ENCODE measurements at regions not wholly inside any gene's neighbourhood (a gene's known extent, or its start where the extent isn't known, plus 50 kb on each side); places are given as distances from the start of the nearest gene placed in this dataset.

DNA sequence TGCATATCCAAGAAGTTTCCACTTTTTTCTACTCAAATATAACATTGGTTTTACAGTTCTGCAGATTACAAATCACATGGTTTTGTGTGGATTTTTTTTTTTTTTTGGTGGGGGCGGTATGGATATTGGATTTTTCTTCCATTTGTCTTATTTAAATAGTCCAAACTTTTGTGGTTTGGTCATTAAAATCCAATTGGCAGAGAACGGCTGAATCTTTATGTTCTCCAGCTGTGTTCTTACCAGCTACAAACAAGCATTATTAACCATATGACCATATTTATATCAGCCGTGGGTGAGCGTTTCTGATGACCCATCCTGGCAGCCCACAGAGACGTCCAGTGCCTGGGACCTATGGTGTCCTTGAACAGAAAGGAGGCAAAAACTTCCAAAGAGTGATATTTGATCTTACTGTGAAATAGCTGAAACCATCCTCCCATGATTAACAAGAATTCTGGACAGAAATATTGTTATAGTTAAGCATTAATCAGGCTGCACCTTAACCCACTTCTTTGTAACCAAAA is 200.4 kb downstream of the LYPLAL1 start:
- H3K18ac ChIP-seq (ENCODE audit: extremely low read depth, low read length) = no peak overlapping the region
- H3K79me1 ChIP-seq (ENCODE audit: low read depth, low read length) = no peaks in the 10 kb centered on the region
- no peak overlapping the region for H4K5ac ChIP-seq (ENCODE audit: insufficient read length, low read depth, low read length)
- H3K27ac ChIP-seq (ENCODE audit: low read depth, low read length) = no peak overlapping the region
- no peak overlapping the region for H3K4me3 ChIP-seq (ENCODE audit: extremely low read depth in 1 of 4, insufficient read depth in 2 of 4, low read depth in 3 of 4, low read length in 4 of 4)
- no peak overlapping the region for H2BK12ac ChIP-seq (ENCODE audit: low read depth, low read length)
- no peak overlapping the region for H2BK15ac ChIP-seq (ENCODE audit: low read length)
- H2BK120ac ChIP-seq (replicated peaks; ENCODE audit: low read depth, low read length) = no peak overlapping the region
- no peak overlapping the region for H2BK20ac ChIP-seq (ENCODE audit: low read length)
- H3K36me3 ChIP-seq (ENCODE audit: control insufficient read depth in 2 of 4, insufficient read depth in 4 of 4, low read length in 3 of 4) = no peaks in the 10 kb centered on the region
- H3K79me2 ChIP-seq (ENCODE audit: control insufficient read depth in 1 of 2, insufficient read depth in 2 of 2, low read length in 2 of 2) = no peaks in the 10 kb centered on the region
- no peaks in the 10 kb centered on the region for H3K27me3 ChIP-seq (replicated peaks in 1 of 4; ENCODE audit: control insufficient read depth in 3 of 4, extremely low read depth in 1 of 4, insufficient read depth in 3 of 4, low read length in 3 of 4)
- no peak overlapping the region for H4K8ac ChIP-seq (ENCODE audit: extremely low read depth, insufficient read depth, low read length)
- TF ChIP-seq RNF2 (IDR thresholded peaks at IDR 0.05; ENCODE audit: borderline replicate concordance, low read depth, low read length, missing control alignments, poor library complexity, severe bottlenecking) = no peak
- no peak for TF ChIP-seq POU5F1 (IDR thresholded peaks at IDR 0.05; ENCODE audit: low read depth, low read length)
- no peak for TF ChIP-seq SP2 (IDR thresholded peaks at IDR 0.05; ENCODE audit: low read length)
- H2BK5ac ChIP-seq (ENCODE audit: low read depth, low read length) = no peak overlapping the region
- no peaks in the 10 kb centered on the region for H3K9me3 ChIP-seq (ENCODE audit: insufficient read depth in 2 of 2, low read depth in 1 of 2, low read length in 1 of 2)
- ChIA-PET CTCF (ENCODE audit: partially characterized antibody) (interaction anchor here (0.7 to 1.9 kb wide), 3 partner anchors 12 to 1046 kb away, joined by 4 to 16 read pairs (median 7); no protein-coding TSS in a partner anchor), POLR2A (ENCODE audit: partially characterized antibody) (interaction anchor here (0.7 kb wide), 1 partner anchor 9 kb away, joined by 3 read pairs; no protein-coding TSS in a partner anchor)
- no peak overlapping the region for H3K9ac ChIP-seq (replicated peaks in 1 of 4; ENCODE audit: extremely low read depth in 1 of 4, low read depth in 3 of 4, low read length in 3 of 4)
- no peak overlapping the region for H3K23ac ChIP-seq (ENCODE audit: insufficient read length)
- no peak overlapping the region for H3K4ac ChIP-seq (replicated peaks; ENCODE audit: insufficient read length, low read depth, low read length)
- no peak overlapping the region for H2AK5ac ChIP-seq (ENCODE audit: low read depth, low read length)
- FAIRE-seq (no peak), DNase-seq (ENCODE audit: low read depth in 1 of 2, low spot score in 2 of 2) (no peak)
- H4K20me1 ChIP-seq (replicated peaks in 1 of 2; ENCODE audit: control insufficient read depth in 1 of 2, insufficient read depth in 2 of 2, low read length in 2 of 2) = no peaks in the 10 kb centered on the region
- WGBS, 2 experiments (ENCODE audit: extremely low coverage in 1 of 2, insufficient coverage in 1 of 2, insufficient read length in 1 of 2, insufficient replicate concordance in 2 of 2, low coverage in 1 of 2, low lambda C conversion rate in 2 of 2, missing lambda C conversion rate in 1 of 2) = 84% methylated on average over 5 of the region's 5 CpGs; no CpG with 5 or more reads in 1 of the 2 experiments
- no peak overlapping the region for H3K4me2 ChIP-seq (ENCODE audit: insufficient read depth in 1 of 2, low read depth in 2 of 2, low read length in 2 of 2)
- no peak overlapping the region for H3K56ac ChIP-seq (replicated peaks; ENCODE audit: insufficient read length, low read depth, low read length)
- no peak overlapping the region for H3K14ac ChIP-seq (ENCODE audit: insufficient read length)
- peaks cover 0 to 4% (median 0%) of the 10 kb centered on the region in 4 experiments; a peak in 1 of 7 replicates for H3K4me1 ChIP-seq (replicated peaks in 1 of 4; ENCODE audit: control insufficient read depth in 3 of 4, insufficient read depth in 4 of 4, low read length in 3 of 4)
- H2AFZ ChIP-seq (ENCODE audit: low read length) = no peak overlapping the region
- no peaks in the 10 kb centered on the region for H3K23me2 ChIP-seq (ENCODE audit: low read depth, low read length)
- H4K91ac ChIP-seq (replicated peaks; ENCODE audit: insufficient read length, low read length) = no peak overlapping the region
